Small intestine (tissue), 7 donors: ENCODE measurements at regions not wholly inside any gene's neighbourhood (a gene's known extent, or its start where the extent isn't known, plus 50 kb on each side); places are given as distances from the start of the nearest gene placed in this dataset.

Source experiments
- DNase-seq, 2 donors: peaks; one replicate each; pipeline versions ENCODE4 v3.0.0 to v3.0.0-alpha.2; 2013
- FAIRE-seq: peaks from 2 replicates; lab custom pipeline; 2012; peaks lifted over from hg19 to GRCh38; lab: Jason Lieb, UNC
- H3K27ac ChIP-seq, 3 donors: one replicate each; pipeline ENCODE4 v1.5.1; 2013; ENCODE audit warnings: low read length in 2 of 3, mild to moderate bottlenecking in 2 of 3, control low read depth in 1 of 3, inconsistent platforms in 1 of 3, low read depth in 1 of 3, moderate library complexity in 1 of 3
- H3K27me3 ChIP-seq, 3 donors: one replicate each; pipeline ENCODE4 v1.6.1; 2013; ENCODE audit warnings: low read length in 3 of 3, inconsistent platforms in 1 of 3; ENCODE audit not compliant: control insufficient read depth in 3 of 3, insufficient read depth in 3 of 3
- H3K36me3 ChIP-seq, 3 donors: one replicate each; pipeline ENCODE4 v1.6.1; 2013; ENCODE audit warnings: low read length in 3 of 3, inconsistent platforms in 1 of 3, low read depth in 1 of 3, mild to moderate bottlenecking in 1 of 3, moderate library complexity in 1 of 3; ENCODE audit not compliant: control insufficient read depth in 3 of 3, insufficient read depth in 2 of 3
- H3K4me1 ChIP-seq, 3 donors: one replicate each; pipeline ENCODE4 v1.6.1; 2013; ENCODE audit warnings: low read length in 2 of 3, inconsistent platforms in 1 of 3, low read depth in 1 of 3, mild to moderate bottlenecking in 1 of 3, moderate library complexity in 1 of 3; ENCODE audit not compliant: control insufficient read depth in 3 of 3, insufficient read depth in 2 of 3
- H3K4me3 ChIP-seq, 3 donors: one replicate each; pipeline ENCODE4 v1.5.1; 2013; ENCODE audit warnings: low read length in 3 of 3, control low read depth in 1 of 3, inconsistent platforms in 1 of 3, low read depth in 1 of 3, mild to moderate bottlenecking in 1 of 3, moderate library complexity in 1 of 3
- H3K9me3 ChIP-seq, 2 donors: one replicate each; pipeline ENCODE4 v1.6.1; 2013; ENCODE audit warnings: low read depth in 1 of 2, low read length in 1 of 2; ENCODE audit not compliant: control insufficient read depth in 2 of 2, insufficient read depth in 1 of 2
- WGBS, 3 donors: extraction: QIAGEN DNeasy Blood & Tissue Kit; methylation state at CpG; one replicate each; pipeline ENCODE4 v1.1.7; 2013; 5-methylcytosine and 5-hydroxymethylcytosine counted together
- donor health status: healthy with polysubstance abuse.
- donor health status: control.
- donor health status: control.
- donor health status: Bipolar disorder and iron deficiency.
- donor health status: healthy.

DNA sequence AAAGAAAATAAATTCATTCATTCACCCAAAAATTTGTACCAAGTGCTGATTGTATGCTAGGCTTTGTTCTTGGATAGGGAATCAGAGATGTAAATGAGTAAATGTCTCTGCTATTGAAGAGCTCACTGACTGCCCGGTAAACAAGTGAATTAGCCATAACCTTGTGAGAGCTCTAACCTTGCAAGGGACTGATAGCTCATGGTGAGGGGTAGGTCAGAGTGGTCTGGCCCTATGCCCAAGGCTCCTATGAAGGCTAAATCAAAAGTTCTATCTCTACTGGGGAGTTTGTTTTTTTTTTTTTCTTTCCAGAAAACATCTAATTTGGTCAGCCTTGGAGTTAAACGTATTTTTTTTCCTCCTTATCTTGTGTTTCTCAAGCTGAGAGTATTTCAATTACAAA lies 172.8 kb upstream of the CDH11 start:
- 58 to 84% (median 70%) methylated on average over 2 of the region's 2 CpGs for WGBS, 3 donors
- no peak for FAIRE-seq

DNA sequence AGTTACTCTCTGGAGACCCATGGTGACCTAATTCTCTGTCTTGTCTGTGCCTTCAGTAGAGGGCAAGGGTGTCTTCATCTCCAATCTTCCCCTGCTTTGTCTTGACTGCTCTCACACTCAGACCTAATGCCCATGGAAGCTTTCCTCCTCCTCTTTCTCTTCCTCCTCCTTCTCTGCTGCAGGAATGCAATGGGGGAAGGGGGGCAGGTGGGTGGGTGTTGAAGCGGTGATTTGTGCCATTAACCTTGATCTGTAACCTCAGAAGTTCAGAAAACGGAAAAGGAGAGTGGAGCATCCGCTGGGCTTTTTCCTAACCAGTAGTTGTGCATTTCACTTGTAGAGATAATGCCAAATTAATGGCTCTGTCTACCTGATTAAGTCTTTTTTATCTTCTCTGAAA lies 172.3 kb upstream of the CDH11 start:
- DNase-seq (no peak), FAIRE-seq (no peak)
- H3K4me1 ChIP-seq, result no peaks in the 10 kb centered on the region
- H3K27ac ChIP-seq, result no peak overlapping the region
- H3K9me3 ChIP-seq, result no peaks in the 10 kb centered on the region
- no peaks in the 10 kb centered on the region for H3K36me3 ChIP-seq
- no peaks in the 10 kb centered on the region for H3K27me3 ChIP-seq
- H3K4me3 ChIP-seq, result no peak overlapping the region
- 52 to 70% (median 59%) methylated on average over 3 of the region's 3 CpGs for WGBS, 3 donors

More for the DNA sequence above, 172.8 kb upstream of the CDH11 start:
- Histone ChIP-seq H3K27ac (no peak overlapping the region), H3K27me3 (no peaks in the 10 kb centered on the region), H3K4me1 (no peaks in the 10 kb centered on the region), H3K4me3 (no peak overlapping the region), H3K36me3 (no peaks in the 10 kb centered on the region), H3K9me3 (no peaks in the 10 kb centered on the region)
- DNase-seq, result no peak

DNA sequence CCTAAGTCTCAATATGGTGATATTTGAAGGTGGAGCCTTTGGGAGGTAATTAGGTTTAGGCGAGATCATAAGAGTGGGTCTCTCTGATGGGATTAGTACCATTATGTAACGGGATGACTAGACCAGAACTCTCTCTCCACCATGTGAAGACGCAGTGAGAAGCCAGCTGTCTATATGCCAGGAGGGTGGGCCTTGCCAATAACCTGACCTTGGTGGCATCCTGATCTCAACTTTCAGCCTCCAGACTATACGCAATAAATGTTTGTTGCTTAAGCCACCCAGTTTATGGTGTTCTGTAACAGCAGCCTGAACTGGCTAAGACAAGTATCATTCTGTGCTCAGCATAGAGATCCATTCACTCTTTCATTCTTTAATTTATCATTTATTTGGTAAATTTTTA lies 167.2 kb upstream of the CDH11 start:
- Histone ChIP-seq H3K4me1 (no peaks in the 10 kb centered on the region), H3K27ac (no peak overlapping the region), H3K36me3 (no peaks in the 10 kb centered on the region), H3K27me3 (no peaks in the 10 kb centered on the region), H3K9me3 (no peaks in the 10 kb centered on the region), H3K4me3 (no peak overlapping the region)
- no peak for DNase-seq
- no peak for FAIRE-seq
- 73 to 86% (median 80%) methylated on average over 4 of the region's 4 CpGs for WGBS, 3 donors

DNA sequence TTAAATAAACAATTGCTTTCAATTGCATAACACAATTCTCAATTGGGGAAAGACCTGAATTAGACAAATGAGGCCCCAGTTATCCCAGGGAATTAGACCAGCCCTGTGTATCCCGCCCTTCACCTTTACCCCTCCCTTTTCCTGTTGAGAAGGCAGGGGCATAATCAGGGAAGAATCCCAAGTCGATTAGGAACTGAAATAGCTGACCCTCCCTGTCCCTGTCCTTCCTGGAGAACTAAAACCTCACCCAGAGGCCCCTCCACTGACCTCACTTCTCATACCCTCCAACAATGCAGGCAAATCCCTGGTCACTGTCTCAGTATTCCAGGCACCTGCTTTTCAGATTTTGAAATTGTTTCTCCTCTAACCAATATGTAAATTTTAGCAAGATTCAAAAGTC lies 165.4 kb upstream of the CDH11 start:
- Histone ChIP-seq H3K9me3 (no peaks in the 10 kb centered on the region), H3K27me3 (no peaks in the 10 kb centered on the region), H3K27ac (no peak overlapping the region), H3K36me3 (no peaks in the 10 kb centered on the region), H3K4me3 (no peak overlapping the region), H3K4me1 (no peaks in the 10 kb centered on the region)
- DNase-seq, result no peak
- no peak for FAIRE-seq
- 23 to 42% (median 33%) methylated on average over 2 of the region's 2 CpGs for WGBS, 3 donors

DNA sequence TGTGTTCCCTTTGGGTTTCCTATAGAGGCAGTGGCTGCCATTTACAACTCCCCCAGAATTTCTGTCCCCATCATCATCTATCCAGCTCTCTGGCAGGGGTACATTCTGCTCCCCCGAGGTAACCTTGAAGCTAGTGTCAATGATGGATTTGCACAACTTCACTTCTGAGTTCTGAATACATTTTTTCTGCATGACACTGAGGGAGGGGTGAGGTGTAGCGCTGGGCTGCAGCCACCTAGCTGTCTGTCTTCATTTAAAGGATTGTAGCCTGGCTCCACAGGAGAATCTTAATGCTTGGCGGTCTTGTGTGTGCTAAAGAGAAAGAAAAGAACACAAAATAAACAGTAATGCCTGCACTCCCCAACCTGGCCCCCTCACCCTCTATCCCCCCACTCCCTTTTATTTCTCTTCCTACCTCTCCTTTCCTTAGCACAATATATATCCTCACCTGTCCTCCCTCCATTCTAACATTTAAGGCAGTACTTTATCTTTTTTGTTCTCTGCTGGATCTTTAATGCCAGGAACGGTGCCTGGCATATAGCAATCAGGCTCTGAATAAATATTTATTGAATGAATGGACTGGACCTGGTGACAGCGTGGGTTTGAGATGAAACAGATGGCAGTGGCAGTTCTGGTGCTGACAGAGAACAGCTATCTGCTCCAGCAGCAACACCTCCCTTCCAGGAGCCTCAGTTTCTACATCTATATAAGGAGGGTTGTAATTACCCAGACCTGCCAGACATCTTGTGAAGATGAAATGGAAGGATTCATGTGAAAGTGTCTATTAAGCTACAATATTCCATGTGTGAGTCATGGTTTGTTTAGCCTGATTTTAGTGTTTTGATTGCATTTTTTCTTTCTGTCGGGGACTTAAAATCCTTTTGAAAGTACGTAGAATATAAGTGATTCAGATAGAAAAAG lies 163.5 kb upstream of the CDH11 start:
- no peaks in the 10 kb centered on the region for H3K4me1 ChIP-seq
- DNase-seq, result no peak
- FAIRE-seq, result no peak
- no peaks in the 10 kb centered on the region for H3K27me3 ChIP-seq
- H3K27ac ChIP-seq, result no peak overlapping the region
- no peaks in the 10 kb centered on the region for H3K36me3 ChIP-seq
- WGBS, 3 donors, result 51 to 62% (median 54%) methylated on average over 7 of the region's 7 CpGs
- no peak overlapping the region for H3K4me3 ChIP-seq
- H3K9me3 ChIP-seq, result no peaks in the 10 kb centered on the region

DNA sequence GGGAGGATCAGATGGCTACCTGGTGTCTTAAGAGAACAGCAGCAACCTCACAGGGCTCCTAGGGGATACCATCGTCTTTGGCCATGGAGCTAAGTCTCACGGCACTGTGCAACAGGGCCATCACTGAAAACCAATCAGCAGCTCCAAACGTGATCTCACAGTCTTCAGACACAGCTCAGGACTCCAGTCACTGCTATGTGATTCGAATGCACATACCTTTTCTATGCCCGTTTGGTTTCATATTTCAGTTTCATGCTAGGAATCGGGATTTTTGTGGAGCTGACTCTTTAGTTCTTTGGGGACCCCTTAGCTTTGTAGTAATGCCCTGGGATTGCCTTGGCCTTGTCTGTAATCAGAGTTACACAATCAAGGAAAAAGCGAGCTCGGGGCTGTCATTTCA lies 162.8 kb upstream of the CDH11 start:
- H3K4me3 ChIP-seq, result no peak overlapping the region
- FAIRE-seq, result no peak
- whole genome bisulfite sequencing, 3 donors, result 62 to 79% (median 70%) methylated on average over 8 of the region's 8 CpGs
- H3K4me1 ChIP-seq, result no peaks in the 10 kb centered on the region
- no peak for DNase-seq
- H3K36me3 ChIP-seq, result no peaks in the 10 kb centered on the region
- no peak overlapping the region for H3K27ac ChIP-seq
- no peaks in the 10 kb centered on the region for H3K27me3 ChIP-seq
- no peaks in the 10 kb centered on the region for H3K9me3 ChIP-seq

DNA sequence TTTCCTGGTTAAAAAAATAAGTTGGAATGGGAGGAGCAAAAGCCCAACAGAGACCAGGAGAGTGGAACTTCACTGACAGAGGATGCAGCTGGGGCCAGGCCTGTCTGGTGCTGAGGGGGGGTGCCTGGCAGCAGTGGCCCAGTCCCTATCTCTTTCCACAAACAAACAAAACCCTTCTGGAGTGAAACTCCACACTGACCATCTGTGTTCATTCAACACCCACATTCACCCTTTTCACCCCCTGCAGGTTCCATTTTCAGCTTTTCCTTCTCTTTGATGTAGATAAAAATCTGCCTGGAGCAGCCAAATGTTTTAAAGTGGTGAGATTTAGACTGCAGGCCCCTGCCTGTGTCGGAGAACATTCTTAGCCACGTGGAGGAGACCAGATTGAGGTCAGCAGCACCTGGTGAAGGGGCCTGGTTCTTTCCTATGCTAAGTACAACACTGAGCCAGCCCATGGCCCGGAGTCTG lies 161.4 kb upstream of the CDH11 start:
- no peak overlapping the region for H3K4me3 ChIP-seq
- WGBS, 3 donors, result 23 to 38% (median 36%) methylated on average over 3 of the region's 3 CpGs
- H3K9me3 ChIP-seq, result no peaks in the 10 kb centered on the region
- no peaks in the 10 kb centered on the region for H3K36me3 ChIP-seq
- H3K27me3 ChIP-seq, result no peaks in the 10 kb centered on the region
- H3K4me1 ChIP-seq, result no peaks in the 10 kb centered on the region
- DNase-seq, result no peak
- FAIRE-seq, result no peak
- H3K27ac ChIP-seq, result no peak overlapping the region

DNA sequence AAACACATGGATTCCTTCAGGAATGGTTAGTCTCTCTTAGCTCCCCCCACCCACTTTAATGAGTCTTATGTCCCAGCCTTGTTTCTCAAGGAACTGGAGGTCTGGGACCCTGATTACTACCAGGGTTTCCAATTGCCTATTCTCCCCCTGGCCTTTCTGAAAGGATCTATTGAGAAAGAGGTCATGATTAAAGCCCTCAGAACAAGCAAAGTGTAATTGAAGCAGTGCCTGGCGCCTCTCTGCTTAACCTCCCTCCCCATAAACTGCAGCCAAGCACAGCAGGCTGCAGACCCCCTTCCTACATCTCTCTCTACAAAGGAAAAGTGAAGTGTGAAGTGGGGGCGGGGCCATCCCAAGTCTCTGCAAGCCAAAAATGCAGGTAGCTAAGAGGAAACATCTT lies 159.7 kb upstream of the CDH11 start:
- WGBS, 3 donors, result 57 to 76% (median 72%) methylated on average over 2 of the region's 2 CpGs
- Histone ChIP-seq H3K9me3 (no peaks in the 10 kb centered on the region), H3K4me3 (no peak overlapping the region), H3K27ac (no peak overlapping the region), H3K36me3 (no peaks in the 10 kb centered on the region), H3K27me3 (no peaks in the 10 kb centered on the region), H3K4me1 (no peaks in the 10 kb centered on the region)
- FAIRE-seq (no peak), DNase-seq (no peak)
